GM12878 (cell line): ENCODE measurements at regions not wholly inside any gene's neighbourhood (a gene's known extent, or its start where the extent isn't known, plus 50 kb on each side); places are given as distances from the start of the nearest gene placed in this dataset.
"Not testable (repeated sequence)": the region's sequence is repeated elsewhere in the genome, so short reads cannot be mapped to it uniquely, and the experiment has no call there.

Experiments
- ATAC-seq: fragments of 200-7000 bp; cut with Tn5 transposase; 3 replicates; pipeline ENCODE4 v1.9.1; 2020; ENCODE audit warnings: mild to moderate bottlenecking, moderate library complexity
- BruUV-seq: library from RNA; stranded (reverse); fragments of 400-500 nt; replicated peaks from 2 replicates; lab custom pipeline; 2021; lab: Mats Ljungman, UMichigan
- CTCF ChIA-PET: fragments of 300-600 bp; sonication (Branson Sonifier 250); formaldehyde crosslinking; extraction: SDS; loops from one replicate; lab custom pipeline; 2021; ENCODE audit warnings: inconsistent platforms; lab: Yijun Ruan, JAX
- POLR2A ChIA-PET: fragments of 350-600 bp; formaldehyde crosslinking; extraction: SDS; loops from one replicate; lab custom pipeline; 2021; ENCODE audit warnings: inconsistent platforms; lab: Charles Lee
- RAD21 ChIA-PET: fragments of 300-600 bp; sonication (Branson Sonifier 250); formaldehyde crosslinking; loops from one replicate; lab custom pipeline; 2023; ENCODE audit warnings: antibody characterized with exemption; ENCODE audit not compliant: unreplicated experiment; lab: Charles Lee
- SMC1A ChIA-PET: fragments of 300-600 bp; sonication (Branson Sonifier 250); formaldehyde crosslinking; loops from one replicate; lab custom pipeline; 2023; ENCODE audit not compliant: unreplicated experiment, uncharacterized antibody; lab: Charles Lee
- DNase-seq: peaks from one replicate; pipeline ENCODE4 v3.0.0-alpha.2; 2011; ENCODE audit warnings: low read depth, low spot score
- FAIRE-seq: peaks from 3 replicates; lab custom pipeline; 2011; peaks lifted over from hg19 to GRCh38; lab: Jason Lieb, UNC
- H2AFZ ChIP-seq: 2 replicates; pipeline ENCODE4 v1.6.0; 2011; ENCODE audit warnings: low read depth, low read length, control low read depth; ENCODE audit not compliant: control insufficient read depth
- H3K27ac ChIP-seq: 2 replicates; pipeline ENCODE4 v1.5.1; 2011; ENCODE audit warnings: control low read depth; ENCODE audit not compliant: control insufficient read depth, insufficient read depth
- H3K27me3 ChIP-seq, 2 experiments: replicated peaks in 1 of 2; 2 replicates each; pipeline versions ENCODE4 v1.6.0 to v1.6.1; 2011; ENCODE audit warnings: low read length in 1 of 2; ENCODE audit not compliant: control insufficient read depth in 2 of 2, insufficient read depth in 2 of 2
- H3K36me3 ChIP-seq, 2 experiments: 2 replicates each; pipeline ENCODE4 v1.5.1; 2011; ENCODE audit warnings: low read length in 1 of 2; ENCODE audit not compliant: control insufficient read depth in 2 of 2, insufficient read depth in 2 of 2
- H3K4me1 ChIP-seq: 2 replicates; pipeline ENCODE4 v1.6.1; 2011; ENCODE audit warnings: mild to moderate bottlenecking, low read length, moderate library complexity, mixed read lengths; ENCODE audit not compliant: control insufficient read depth, insufficient read depth
- H3K4me2 ChIP-seq: 2 replicates; pipeline ENCODE4 v1.6.0; 2011; ENCODE audit warnings: control low read depth; ENCODE audit not compliant: control insufficient read depth, insufficient read depth
- H3K4me3 ChIP-seq: fragments of 200-600 bp; sonication (generic); 2 replicates; pipeline ENCODE4 v1.5.1; 2016
- H3K79me2 ChIP-seq: 2 replicates; pipeline ENCODE4 v1.6.0; 2011; ENCODE audit warnings: low read length; ENCODE audit not compliant: control insufficient read depth, insufficient read depth
- H3K9ac ChIP-seq: 2 replicates; pipeline ENCODE4 v1.8.0; 2011; ENCODE audit warnings: low read length, control low read depth, mixed read lengths; ENCODE audit not compliant: control insufficient read depth, insufficient read depth
- H3K9me3 ChIP-seq: replicated peaks from 3 replicates; pipeline ENCODE4 v1.5.1; 2011; ENCODE audit warnings: mild to moderate bottlenecking, low read length; ENCODE audit not compliant: control insufficient read depth, insufficient read depth
- H4K20me1 ChIP-seq: 2 replicates; pipeline ENCODE4 v1.6.0; 2011; ENCODE audit not compliant: control insufficient read depth, insufficient read depth
- WGBS: methylation state at CpG from one replicate; pipeline ENCODE4 v1.1.6; 2016; ENCODE audit warnings: low lambda C conversion rate; ENCODE audit not compliant: insufficient replicate concordance, insufficient coverage; ENCODE audit errors: missing lambda C conversion rate; 5-methylcytosine and 5-hydroxymethylcytosine counted together
- in situ Hi-C: fragments of 300-500 bp; cut with MboI; formaldehyde crosslinking; loops from 9 replicates; pipeline ENCODE4 v1.14.3; 2018; ENCODE audit warnings: mixed read lengths
- intact Hi-C: fragments of 100-400 bp; cut with micrococcal nuclease; formaldehyde crosslinking; loops from one replicate; pipeline ENCODE4 v1.14.2; 2022; ENCODE audit not compliant: unreplicated experiment

- SMC1A ChIA-PET, result interaction anchor here (0.8 to 1.7 kb wide), 3 partner anchors 9 to 39 kb away, joined by 4 read pairs; no protein-coding TSS in a partner anchor
- POLR2A ChIA-PET, result interaction anchor here (0.5 kb wide), 1 partner anchor 133 kb away, joined by 6 read pairs; no protein-coding TSS in a partner anchor
- H4K20me1 ChIP-seq, H3K9me3 ChIP-seq, ATAC-seq, H3K27ac ChIP-seq, intact Hi-C loops, H3K36me3 ChIP-seq, CTCF ChIA-PET, H3K9ac ChIP-seq, H3K4me1 ChIP-seq, H3K27me3 ChIP-seq, BruUV-seq, H3K4me2 ChIP-seq, RAD21 ChIA-PET, DNase-seq, in situ Hi-C loops, H3K4me3 ChIP-seq, FAIRE-seq, H2AFZ ChIP-seq, H3K79me2 ChIP-seq: not testable (repeated sequence)
- 31% methylated on average over 1 of the region's 1 CpG for WGBS
These were observed 128.9 kb upstream of the PJA2 start for GRCh38 chr5:109538692-109539091.

- H3K27me3 ChIP-seq, intact Hi-C loops, ATAC-seq: not testable (repeated sequence)
These were observed 125.3 kb upstream of the PJA2 start for GRCh38 chr5:109535090-109535489.

More at GRCh38 chr5:109535090-109535489, 125.3 kb upstream of the PJA2 start:
- H3K9me3 ChIP-seq, POLR2A ChIA-PET, H3K79me2 ChIP-seq, H3K4me1 ChIP-seq, RAD21 ChIA-PET, H2AFZ ChIP-seq, H3K27ac ChIP-seq, FAIRE-seq, BruUV-seq, in situ Hi-C loops, H3K4me3 ChIP-seq, H3K9ac ChIP-seq, CTCF ChIA-PET, H3K4me2 ChIP-seq, DNase-seq, H4K20me1 ChIP-seq, SMC1A ChIA-PET, H3K36me3 ChIP-seq: not testable (repeated sequence)
- 100% methylated on average over 2 of the region's 4 CpGs for WGBS
